B cell (primary cell): ENCODE measurements at regions not wholly inside any gene's neighbourhood (a gene's known extent, or its start where the extent isn't known, plus 50 kb on each side); places are given as distances from the start of the nearest gene placed in this dataset.

Experiments
- CTCF ChIP-seq: fragments of 200-600 bp; IDR thresholded peaks from one replicate; pipeline ENCODE4 v1.8.0; 2022; ENCODE audit warnings: antibody characterized with exemption, mild to moderate bottlenecking
- EZH2 ChIP-seq: IDR thresholded peaks from 2 replicates; pipeline ENCODE4 v1.6.1; 2012; ENCODE audit warnings: borderline replicate concordance, low read depth, mild to moderate bottlenecking, moderate library complexity, low read length; ENCODE audit not compliant: insufficient read depth, poor library complexity, severe bottlenecking

GRCh38 chr1:198966519-198966918 is 327.7 kb downstream of the PTPRC start:
- TF ChIP-seq EZH2 (no peak), CTCF (no peak)
